ENCODE measurements at regions not wholly inside any gene's neighbourhood (a gene's known extent, or its start where the extent isn't known, plus 50 kb on each side); places are given as distances from the start of the nearest gene placed in this dataset.

DNA sequence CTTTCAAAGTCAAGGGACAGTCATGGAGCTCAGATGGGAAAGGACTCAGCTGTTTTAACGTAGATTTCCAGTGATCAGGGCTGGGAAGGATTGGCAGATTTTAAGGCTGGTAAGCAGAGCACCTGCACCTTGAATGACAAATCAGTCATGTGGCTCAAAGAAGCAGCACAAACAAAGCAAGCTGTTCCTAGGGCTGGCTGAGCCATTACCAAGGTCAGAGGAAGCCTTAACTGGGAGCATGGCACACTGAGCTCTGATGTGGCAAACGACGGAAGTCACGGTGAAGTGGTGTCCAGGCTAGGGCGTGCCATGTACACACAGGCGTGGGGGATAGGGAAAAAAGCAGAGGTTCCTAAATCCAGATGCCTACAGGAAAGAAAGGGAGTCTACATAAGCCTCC, 84.6 kb upstream of the PFN2 start:
- H3K27ac Mint-ChIP-seq, result no peak overlapping the region
- POLR2A ChIA-PET, result no interaction called here
- no peaks in the 10 kb centered on the region for H3K36me3 Mint-ChIP-seq
- H3K4me1 Mint-ChIP-seq, result peaks cover 13% of the 10 kb centered on the region
- no peak for DNase-seq (ENCODE audit: low spot score)
- TF ChIP-seq, protein P1, sequence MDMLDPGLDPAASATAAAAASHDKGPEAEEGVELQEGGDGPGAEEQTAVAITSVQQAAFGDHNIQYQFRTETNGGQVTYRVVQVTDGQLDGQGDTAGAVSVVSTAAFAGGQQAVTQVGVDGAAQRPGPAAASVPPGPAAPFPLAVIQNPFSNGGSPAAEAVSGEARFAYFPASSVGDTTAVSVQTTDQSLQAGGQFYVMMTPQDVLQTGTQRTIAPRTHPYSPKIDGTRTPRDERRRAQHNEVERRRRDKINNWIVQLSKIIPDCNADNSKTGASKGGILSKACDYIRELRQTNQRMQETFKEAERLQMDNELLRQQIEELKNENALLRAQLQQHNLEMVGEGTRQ (CRISPR knock-in tag; IDR thresholded peaks at IDR 0.05), result no peak
- TF ChIP-seq MXD4 (CRISPR knock-in tag; IDR thresholded peaks at IDR 0.05; ENCODE audit: borderline replicate concordance) (no peak), SMAD3 (CRISPR knock-in tag; IDR thresholded peaks at IDR 0.05; ENCODE audit: borderline replicate concordance) (no peak), ZNF263 (CRISPR knock-in tag; IDR thresholded peaks at IDR 0.05; ENCODE audit: low read depth) (no peak), ELF4 (CRISPR knock-in tag; IDR thresholded peaks at IDR 0.05; ENCODE audit: low read depth) (no peak), SP1 (CRISPR knock-in tag; conservative IDR thresholded peaks at IDR 0.05) (no peak), RELA (CRISPR knock-in tag; IDR thresholded peaks at IDR 0.05; ENCODE audit: borderline replicate concordance) (no peak), SOX15 (CRISPR knock-in tag; IDR thresholded peaks at IDR 0.05) (no peak), ATF1 (CRISPR knock-in tag; IDR thresholded peaks at IDR 0.05) (no peak), NFE2L1 (CRISPR knock-in tag; IDR thresholded peaks at IDR 0.05) (no peak), NFYB (CRISPR knock-in tag; conservative IDR thresholded peaks at IDR 0.05; ENCODE audit: low read depth) (no peak), ZNF671 (CRISPR knock-in tag; IDR thresholded peaks at IDR 0.05) (no peak), FOXP1 (CRISPR knock-in tag; IDR thresholded peaks at IDR 0.05; ENCODE audit: borderline replicate concordance) (no peak), KAT7 (CRISPR knock-in tag; IDR thresholded peaks at IDR 0.05; ENCODE audit: borderline replicate concordance) (no peak), NR1H2 (CRISPR knock-in tag; IDR thresholded peaks at IDR 0.05) (no peak)
- TF ChIP-seq, protein P2, sequence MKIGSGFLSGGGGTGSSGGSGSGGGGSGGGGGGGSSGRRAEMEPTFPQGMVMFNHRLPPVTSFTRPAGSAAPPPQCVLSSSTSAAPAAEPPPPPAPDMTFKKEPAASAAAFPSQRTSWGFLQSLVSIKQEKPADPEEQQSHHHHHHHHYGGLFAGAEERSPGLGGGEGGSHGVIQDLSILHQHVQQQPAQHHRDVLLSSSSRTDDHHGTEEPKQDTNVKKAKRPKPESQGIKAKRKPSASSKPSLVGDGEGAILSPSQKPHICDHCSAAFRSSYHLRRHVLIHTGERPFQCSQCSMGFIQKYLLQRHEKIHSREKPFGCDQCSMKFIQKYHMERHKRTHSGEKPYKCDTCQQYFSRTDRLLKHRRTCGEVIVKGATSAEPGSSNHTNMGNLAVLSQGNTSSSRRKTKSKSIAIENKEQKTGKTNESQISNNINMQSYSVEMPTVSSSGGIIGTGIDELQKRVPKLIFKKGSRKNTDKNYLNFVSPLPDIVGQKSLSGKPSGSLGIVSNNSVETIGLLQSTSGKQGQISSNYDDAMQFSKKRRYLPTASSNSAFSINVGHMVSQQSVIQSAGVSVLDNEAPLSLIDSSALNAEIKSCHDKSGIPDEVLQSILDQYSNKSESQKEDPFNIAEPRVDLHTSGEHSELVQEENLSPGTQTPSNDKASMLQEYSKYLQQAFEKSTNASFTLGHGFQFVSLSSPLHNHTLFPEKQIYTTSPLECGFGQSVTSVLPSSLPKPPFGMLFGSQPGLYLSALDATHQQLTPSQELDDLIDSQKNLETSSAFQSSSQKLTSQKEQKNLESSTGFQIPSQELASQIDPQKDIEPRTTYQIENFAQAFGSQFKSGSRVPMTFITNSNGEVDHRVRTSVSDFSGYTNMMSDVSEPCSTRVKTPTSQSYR (CRISPR knock-in tag; IDR thresholded peaks at IDR 0.05), result no peak
- TF ChIP-seq, protein P3, sequence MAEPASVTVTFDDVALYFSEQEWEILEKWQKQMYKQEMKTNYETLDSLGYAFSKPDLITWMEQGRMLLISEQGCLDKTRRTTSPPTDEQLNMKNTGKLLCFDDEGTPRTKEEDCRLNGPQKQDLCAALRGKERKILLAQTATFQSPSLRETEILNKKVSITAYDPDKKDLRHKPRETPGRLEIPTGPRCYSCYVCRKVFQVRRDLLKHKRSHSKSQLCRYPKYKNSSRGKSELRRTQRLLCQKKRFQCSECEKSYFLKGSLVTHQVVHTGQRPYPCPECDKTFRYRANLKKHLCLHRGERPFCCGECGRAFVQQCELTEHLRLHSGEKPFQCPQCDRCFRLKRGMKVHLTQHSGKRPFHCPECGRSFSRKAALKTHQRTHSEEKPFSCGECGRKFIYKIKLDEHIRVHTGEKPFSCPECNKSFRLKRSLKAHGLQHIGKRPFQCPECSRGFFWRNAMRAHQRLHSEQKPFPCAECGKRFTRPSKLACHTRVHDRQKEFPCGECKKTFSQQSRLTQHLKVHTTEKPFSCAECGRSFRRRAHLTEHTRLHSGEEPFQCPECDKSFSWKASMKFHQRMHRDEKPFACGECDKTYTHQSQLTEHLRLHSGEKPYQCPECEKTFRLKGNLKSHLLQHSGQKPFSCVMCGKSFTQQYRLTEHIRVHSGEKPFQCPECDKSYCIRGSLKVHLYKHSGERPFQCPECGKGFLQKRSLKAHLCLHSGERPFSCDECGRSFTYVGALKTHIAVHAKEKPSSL (CRISPR knock-in tag; conservative IDR thresholded peaks at IDR 0.05), result no peak
- TF ChIP-seq, protein P4, sequence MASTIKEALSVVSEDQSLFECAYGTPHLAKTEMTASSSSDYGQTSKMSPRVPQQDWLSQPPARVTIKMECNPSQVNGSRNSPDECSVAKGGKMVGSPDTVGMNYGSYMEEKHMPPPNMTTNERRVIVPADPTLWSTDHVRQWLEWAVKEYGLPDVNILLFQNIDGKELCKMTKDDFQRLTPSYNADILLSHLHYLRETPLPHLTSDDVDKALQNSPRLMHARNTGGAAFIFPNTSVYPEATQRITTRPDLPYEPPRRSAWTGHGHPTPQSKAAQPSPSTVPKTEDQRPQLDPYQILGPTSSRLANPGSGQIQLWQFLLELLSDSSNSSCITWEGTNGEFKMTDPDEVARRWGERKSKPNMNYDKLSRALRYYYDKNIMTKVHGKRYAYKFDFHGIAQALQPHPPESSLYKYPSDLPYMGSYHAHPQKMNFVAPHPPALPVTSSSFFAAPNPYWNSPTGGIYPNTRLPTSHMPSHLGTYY (CRISPR knock-in tag; IDR thresholded peaks at IDR 0.05), result no peak
- TF ChIP-seq, protein P5, sequence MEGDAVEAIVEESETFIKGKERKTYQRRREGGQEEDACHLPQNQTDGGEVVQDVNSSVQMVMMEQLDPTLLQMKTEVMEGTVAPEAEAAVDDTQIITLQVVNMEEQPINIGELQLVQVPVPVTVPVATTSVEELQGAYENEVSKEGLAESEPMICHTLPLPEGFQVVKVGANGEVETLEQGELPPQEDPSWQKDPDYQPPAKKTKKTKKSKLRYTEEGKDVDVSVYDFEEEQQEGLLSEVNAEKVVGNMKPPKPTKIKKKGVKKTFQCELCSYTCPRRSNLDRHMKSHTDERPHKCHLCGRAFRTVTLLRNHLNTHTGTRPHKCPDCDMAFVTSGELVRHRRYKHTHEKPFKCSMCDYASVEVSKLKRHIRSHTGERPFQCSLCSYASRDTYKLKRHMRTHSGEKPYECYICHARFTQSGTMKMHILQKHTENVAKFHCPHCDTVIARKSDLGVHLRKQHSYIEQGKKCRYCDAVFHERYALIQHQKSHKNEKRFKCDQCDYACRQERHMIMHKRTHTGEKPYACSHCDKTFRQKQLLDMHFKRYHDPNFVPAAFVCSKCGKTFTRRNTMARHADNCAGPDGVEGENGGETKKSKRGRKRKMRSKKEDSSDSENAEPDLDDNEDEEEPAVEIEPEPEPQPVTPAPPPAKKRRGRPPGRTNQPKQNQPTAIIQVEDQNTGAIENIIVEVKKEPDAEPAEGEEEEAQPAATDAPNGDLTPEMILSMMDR (IDR thresholded peaks at IDR 0.05), result no peak
- no peak for ATAC-seq
- no peak overlapping the region for H3K4me3 Mint-ChIP-seq
- peaks cover 6% of the 10 kb centered on the region for H3K27me3 Mint-ChIP-seq (ENCODE audit: low read depth)
- CTCF ChIA-PET, result interaction anchor here (0.9 to 1.2 kb wide), 3 partner anchors 24 to 129 kb away, joined by 3 to 4 read pairs (median 3); no protein-coding TSS in a partner anchor
- H3K9me3 Mint-ChIP-seq, result no peaks in the 10 kb centered on the region
